ENCODE measurements at regions not wholly inside any gene's neighbourhood (a gene's known extent, or its start where the extent isn't known, plus 50 kb on each side); places are given as distances from the start of the nearest gene placed in this dataset.

DNA sequence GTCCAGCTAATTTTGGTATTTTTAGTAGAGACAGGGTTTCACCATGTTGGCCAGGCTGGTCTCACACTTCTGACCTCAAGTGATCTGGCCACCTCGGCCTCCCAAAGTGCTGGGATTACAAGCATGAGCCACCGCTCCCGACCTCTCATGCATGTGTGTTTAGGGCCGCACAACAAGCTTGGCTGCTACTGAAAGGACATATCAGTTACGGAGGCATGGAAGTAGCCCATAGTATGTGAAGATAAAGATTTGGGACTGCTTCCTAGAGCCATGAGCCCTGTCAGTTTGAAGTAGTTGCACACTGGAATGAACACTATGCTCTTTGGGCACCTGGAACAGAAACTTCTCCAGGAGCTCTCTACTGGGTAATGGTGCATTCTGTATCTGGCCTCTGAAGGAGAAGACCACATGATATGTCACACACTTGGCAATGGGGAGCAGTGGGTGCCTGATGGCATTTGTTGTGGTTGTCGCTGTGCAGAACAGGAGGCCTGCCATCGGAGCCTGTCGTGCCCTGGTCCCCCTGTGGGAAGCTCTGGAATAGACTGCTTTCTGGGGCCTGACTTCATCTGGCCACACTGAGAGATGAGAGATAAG is 144.7 kb upstream of the KIF26B start:
- TF ChIP-seq, protein P1, sequence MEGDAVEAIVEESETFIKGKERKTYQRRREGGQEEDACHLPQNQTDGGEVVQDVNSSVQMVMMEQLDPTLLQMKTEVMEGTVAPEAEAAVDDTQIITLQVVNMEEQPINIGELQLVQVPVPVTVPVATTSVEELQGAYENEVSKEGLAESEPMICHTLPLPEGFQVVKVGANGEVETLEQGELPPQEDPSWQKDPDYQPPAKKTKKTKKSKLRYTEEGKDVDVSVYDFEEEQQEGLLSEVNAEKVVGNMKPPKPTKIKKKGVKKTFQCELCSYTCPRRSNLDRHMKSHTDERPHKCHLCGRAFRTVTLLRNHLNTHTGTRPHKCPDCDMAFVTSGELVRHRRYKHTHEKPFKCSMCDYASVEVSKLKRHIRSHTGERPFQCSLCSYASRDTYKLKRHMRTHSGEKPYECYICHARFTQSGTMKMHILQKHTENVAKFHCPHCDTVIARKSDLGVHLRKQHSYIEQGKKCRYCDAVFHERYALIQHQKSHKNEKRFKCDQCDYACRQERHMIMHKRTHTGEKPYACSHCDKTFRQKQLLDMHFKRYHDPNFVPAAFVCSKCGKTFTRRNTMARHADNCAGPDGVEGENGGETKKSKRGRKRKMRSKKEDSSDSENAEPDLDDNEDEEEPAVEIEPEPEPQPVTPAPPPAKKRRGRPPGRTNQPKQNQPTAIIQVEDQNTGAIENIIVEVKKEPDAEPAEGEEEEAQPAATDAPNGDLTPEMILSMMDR (IDR thresholded peaks at IDR 0.05): no peak
- TF ChIP-seq ZFX (IDR thresholded peaks at IDR 0.05; ENCODE audit: borderline replicate concordance): no peak
